A549 (cell line): ENCODE measurements at regions not wholly inside any gene's neighbourhood (a gene's known extent, or its start where the extent isn't known, plus 50 kb on each side); places are given as distances from the start of the nearest gene placed in this dataset.
A peak's percentile ranks its signal among the peaks of the same experiment; 100 is the strongest.

Source experiments
- ATAC-seq, 2 experiments: fragments of 200-7000 bp in 1 of 2; fragments of >200 bp in 1 of 2; cut with Nextera tagmentation in 1 of 2; cut with Tn5 transposase in 1 of 2; 3 replicates each; pipeline versions ENCODE4 v1.8.0 to v1.9.1; 2018 to 2020; ENCODE audit warnings: mild to moderate bottlenecking in 1 of 2, moderate library complexity in 1 of 2
- CTCF ChIA-PET: fragments of 300-600 bp; sonication (Branson Sonifier 250); formaldehyde crosslinking; extraction: SDS; loops from one replicate; lab custom pipeline; 2021; ENCODE audit warnings: antibody characterized with exemption, inconsistent platforms; lab: Yijun Ruan, JAX
- POLR2A ChIA-PET: fragments of 350-600 bp; formaldehyde crosslinking; extraction: SDS; loops from one replicate; lab custom pipeline; 2021; ENCODE audit warnings: antibody characterized with exemption, inconsistent platforms; lab: Yijun Ruan, JAX
- DNase-seq, 2 experiments: peaks; one replicate each; pipeline versions ENCODE4 v3.0.0 to v3.0.0-alpha.2; 2011 to 2016; ENCODE audit warnings: low read depth in 1 of 2, low spot score in 1 of 2
- FAIRE-seq: peaks from 2 replicates; lab custom pipeline; 2011; peaks lifted over from hg19 to GRCh38; lab: Jason Lieb, UNC
- H3K27ac ChIP-seq, 2 experiments: fragments of >200 bp; sonication (Bioruptor Twin); formaldehyde crosslinking; 3 replicates each; pipeline ENCODE4 v1.5.1; 2016 to 2017
- H3K4me1 ChIP-seq: fragments of >200 bp; sonication (Bioruptor Twin); formaldehyde crosslinking; 3 replicates; pipeline ENCODE4 v1.6.1; 2016
- H3K4me2 ChIP-seq: fragments of >200 bp; sonication (Bioruptor Twin); formaldehyde crosslinking; 3 replicates; pipeline ENCODE4 v1.6.1; 2016
- H3K4me3 ChIP-seq: fragments of >200 bp; sonication (Bioruptor Twin); formaldehyde crosslinking; 3 replicates; pipeline ENCODE4 v1.5.1; 2016
- H3K9me3 ChIP-seq: fragments of >200 bp; sonication (Bioruptor Twin); formaldehyde crosslinking; 3 replicates; pipeline ENCODE4 v1.6.1; 2016
- BCL3 ChIP-seq: fragments of >200 bp; sonication (Bioruptor Twin); formaldehyde crosslinking; IDR thresholded peaks from 3 replicates; pipeline ENCODE4 v1.6.1; 2016
- CBX8 ChIP-seq: fragments of 200-600 bp; sonication (generic); IDR thresholded peaks from 2 replicates; pipeline ENCODE4 v1.6.1; 2016
- CTCF ChIP-seq: fragments of >200 bp; sonication (Bioruptor Twin); formaldehyde crosslinking; IDR thresholded peaks from 3 replicates; pipeline ENCODE4 v1.5.1; 2016
- E2F6 ChIP-seq: IDR thresholded peaks from 2 replicates; pipeline ENCODE4 v1.6.1; 2012; ENCODE audit warnings: low read depth, borderline replicate concordance
- EHF ChIP-seq: fragments of 250-450 bp; sonication (Bioruptor Pico); IDR thresholded peaks from 2 replicates; pipeline ENCODE4 v1.5.0; 2020; ENCODE audit warnings: mild to moderate bottlenecking
- EHMT2 ChIP-seq: fragments of 200-600 bp; sonication (generic); IDR thresholded peaks from 2 replicates; pipeline ENCODE4 v1.6.1; 2016; ENCODE audit warnings: antibody characterized with exemption, low read depth, mild to moderate bottlenecking, moderate library complexity
- ELK1 ChIP-seq: fragments of 150-350 bp; IDR thresholded peaks from 2 replicates; pipeline ENCODE4 v1.6.1; 2014; ENCODE audit warnings: low read depth, mild to moderate bottlenecking, low read length
- EP300 ChIP-seq, 2 experiments: fragments of >200 bp; sonication (Bioruptor Twin); formaldehyde crosslinking; IDR thresholded peaks; 2 replicates in 1 of 2; 3 replicates in 1 of 2; pipeline ENCODE4 v1.6.1; 2016 to 2017
- ESRRA ChIP-seq: fragments of 150-350 bp; IDR thresholded peaks from 2 replicates; pipeline ENCODE4 v1.6.1; 2014; ENCODE audit warnings: mild to moderate bottlenecking, low read length, borderline replicate concordance
- FOSB ChIP-seq: fragments of 250-450 bp; sonication (Bioruptor Pico); IDR thresholded peaks from 2 replicates; pipeline ENCODE4 v1.5.0; 2020; ENCODE audit warnings: mild to moderate bottlenecking, moderate library complexity
- FOSL2 ChIP-seq, 2 experiments: fragments of 450-650 bp in 1 of 2; fragments of >200 bp in 1 of 2; sonication (Bioruptor Twin) in 1 of 2; formaldehyde crosslinking; IDR thresholded peaks; 2 replicates each; pipeline versions ENCODE4 v1.5.0 to v1.6.1; 2016 to 2020; ENCODE audit warnings: mild to moderate bottlenecking in 1 of 2, moderate library complexity in 1 of 2
- GATA3 ChIP-seq: IDR thresholded peaks from 2 replicates; pipeline ENCODE4 v1.6.1; 2012; ENCODE audit warnings: borderline replicate concordance
- HDAC2 ChIP-seq: fragments of 200-600 bp; sonication (generic); IDR thresholded peaks from 2 replicates; pipeline ENCODE4 v1.6.1; 2016
- HOXA7 ChIP-seq: fragments of 250-450 bp; sonication (Bioruptor Pico); IDR thresholded peaks from 2 replicates; pipeline ENCODE4 v1.5.0; 2020; ENCODE audit warnings: mild to moderate bottlenecking, moderate library complexity
- HOXB5 ChIP-seq: fragments of 250-450 bp; sonication (Bioruptor Pico); IDR thresholded peaks from 2 replicates; pipeline ENCODE4 v1.5.0; 2020; ENCODE audit warnings: mild to moderate bottlenecking, moderate library complexity
- KDM1A ChIP-seq: fragments of 200-600 bp; sonication (generic); IDR thresholded peaks from 2 replicates; pipeline ENCODE4 v1.6.1; 2016; ENCODE audit warnings: low read depth, mild to moderate bottlenecking
- KDM5A ChIP-seq: fragments of 200-600 bp; sonication (generic); IDR thresholded peaks from 2 replicates; pipeline ENCODE4 v1.6.1; 2016; ENCODE audit warnings: antibody characterized with exemption, mild to moderate bottlenecking
- MAZ ChIP-seq: fragments of 150-350 bp; IDR thresholded peaks from 2 replicates; pipeline ENCODE4 v1.6.1; 2014; ENCODE audit warnings: antibody characterized with exemption, low read depth, low read length, borderline replicate concordance
- NFE2L2 ChIP-seq: fragments of 150-350 bp; conservative IDR thresholded peaks from 2 replicates; pipeline ENCODE4 v1.6.1; 2014; ENCODE audit warnings: low read length
- NR3C1 ChIP-seq: fragments of >200 bp; sonication (Bioruptor Twin); formaldehyde crosslinking; IDR thresholded peaks from 3 replicates; pipeline ENCODE4 v1.6.1; 2017
- RAD21 ChIP-seq, 2 experiments: fragments of >200 bp in 1 of 2; sonication (Bioruptor Twin) in 1 of 2; formaldehyde crosslinking in 1 of 2; IDR thresholded peaks in 1 of 2; conservative IDR thresholded peaks in 1 of 2; 2 replicates in 1 of 2; 3 replicates in 1 of 2; pipeline ENCODE4 v1.6.1; 2012 to 2018; ENCODE audit warnings: inconsistent platforms in 1 of 2
- RCOR1 ChIP-seq: fragments of 150-350 bp; IDR thresholded peaks from 2 replicates; pipeline ENCODE4 v1.6.1; 2014; ENCODE audit warnings: antibody characterized with exemption, low read length, low read depth
- RFX5 ChIP-seq: fragments of 450-650 bp; IDR thresholded peaks from 2 replicates; pipeline ENCODE4 v1.7.1; 2014; ENCODE audit warnings: antibody characterized with exemption, mild to moderate bottlenecking, moderate library complexity
- RNF2 ChIP-seq: fragments of 200-600 bp; sonication (generic); IDR thresholded peaks from 2 replicates; pipeline ENCODE4 v1.6.1; 2016; ENCODE audit warnings: low read depth, mild to moderate bottlenecking, antibody characterized with exemption, moderate library complexity, borderline replicate concordance
- ZC3H11A ChIP-seq: fragments of 450-650 bp; IDR thresholded peaks from 2 replicates; pipeline ENCODE4 v1.6.1; 2014; ENCODE audit warnings: antibody characterized with exemption, mild to moderate bottlenecking
- ZSCAN20 ChIP-seq: fragments of 250-450 bp; sonication (Bioruptor Pico); IDR thresholded peaks from 2 replicates; pipeline ENCODE4 v1.8.0; 2022; ENCODE audit warnings: mild to moderate bottlenecking, moderate library complexity
- WGBS: methylation state at CpG from one replicate; pipeline ENCODE4 v1.1.6; 2017; ENCODE audit errors: missing lambda C conversion rate; 5-methylcytosine and 5-hydroxymethylcytosine counted together
- TF ChIP-seq, protein P1 (sequence below): fragments of >200 bp; sonication (Bioruptor Twin); formaldehyde crosslinking; IDR thresholded peaks from 2 replicates; pipeline ENCODE4 v1.6.1; 2016
- TF ChIP-seq, protein P2 (sequence below): IDR thresholded peaks from 2 replicates; pipeline ENCODE4 v1.6.1; 2012

DNA sequence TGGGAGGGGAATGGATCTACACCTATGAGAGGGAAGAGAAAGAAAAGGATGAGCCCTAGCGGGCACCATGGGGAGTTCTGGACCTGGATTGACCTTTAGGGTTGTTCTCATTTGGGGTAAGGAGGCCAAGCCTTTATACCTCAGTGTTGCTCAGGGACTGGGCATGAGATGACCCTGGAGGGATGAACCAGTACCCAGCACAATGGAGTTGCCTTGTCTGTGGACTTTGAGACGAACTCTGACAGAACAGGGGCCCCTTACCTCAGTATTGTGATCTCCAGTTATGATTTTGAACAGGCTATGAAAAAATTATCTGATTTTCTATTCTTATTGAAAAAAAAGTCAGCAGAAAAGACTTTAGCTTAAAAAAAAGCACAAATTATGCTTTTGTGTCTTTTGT, 88.6 kb downstream of the FOXA2 start:
- DNase-seq: no peak
- ChIA-PET CTCF (interaction anchor here (1.1 kb wide), 1 partner anchor 43 kb away, joined by 3 read pairs; no protein-coding TSS in a partner anchor), POLR2A (no interaction called here)

DNA sequence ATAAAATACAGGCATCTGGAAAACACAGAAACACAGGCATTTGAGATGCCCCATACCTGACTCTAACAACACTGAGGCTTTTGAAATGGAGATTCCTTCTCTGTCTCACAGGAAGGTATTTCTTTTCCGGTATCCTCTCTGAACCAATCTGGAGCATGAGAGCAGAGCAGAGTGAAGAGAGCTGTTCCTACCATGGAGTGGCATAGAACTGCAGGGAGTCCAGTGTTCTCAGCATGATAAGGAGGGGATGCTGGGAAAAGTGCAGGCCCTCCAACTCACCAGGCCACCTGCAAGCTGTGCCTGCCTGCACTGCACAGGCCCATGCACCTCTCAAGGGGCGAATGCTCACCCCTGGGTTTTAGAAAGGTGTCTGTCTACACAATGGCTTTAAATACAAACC, 89.2 kb downstream of the FOXA2 start:
- ChIA-PET POLR2A (no interaction called here), CTCF (interaction anchor here (0.5 to 6.6 kb wide), 4 partner anchors 42 to 344 kb away, joined by 3 to 88 read pairs (median 6); partner anchors contain the start of gene FOXA2)
- ATAC-seq (no peak), FAIRE-seq (no peak), DNase-seq (no peak)
- Histone ChIP-seq H3K9me3 (no peaks in the 10 kb centered on the region), H3K27ac (no peak overlapping the region), H3K4me2 (no peak overlapping the region), H3K4me1 (peaks cover 25% of the 10 kb centered on the region), H3K4me3 (no peak overlapping the region)
- 90% methylated on average over 2 of the region's 2 CpGs for WGBS
- TF ChIP-seq HOXA7 (CRISPR knock-in tag) (no peak), ZSCAN20 (CRISPR knock-in tag) (no peak), FOSL2 (IDR thresholded peaks at IDR 0.05) (no peak), FOSL2 (CRISPR knock-in tag; IDR thresholded peaks at IDR 0.05) (no peak), RAD21 (conservative IDR thresholded peaks at IDR 0.05 in 1 of 2, IDR thresholded peaks at IDR 0.05 in 1 of 2) (no peak), KDM1A (no peak), EHMT2 (no peak), MAZ (no peak), FOSB (CRISPR knock-in tag) (no peak), EP300 (IDR thresholded peaks at IDR 0.05) (no peak), HDAC2 (no peak), GATA3 (no peak), HOXB5 (CRISPR knock-in tag) (no peak), KDM5A (no peak), ESRRA (no peak), CTCF (no peak), NR3C1 (no peak), RCOR1 (no peak), E2F6 (no peak), EHF (CRISPR knock-in tag) (no peak)
- TF ChIP-seq, protein P1, sequence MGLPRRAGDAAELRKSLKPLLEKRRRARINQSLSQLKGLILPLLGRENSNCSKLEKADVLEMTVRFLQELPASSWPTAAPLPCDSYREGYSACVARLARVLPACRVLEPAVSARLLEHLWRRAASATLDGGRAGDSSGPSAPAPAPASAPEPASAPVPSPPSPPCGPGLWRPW: no peak

More for the DNA sequence above, 88.6 kb downstream of the FOXA2 start:
- ATAC-seq: no peak
- no peak overlapping the region for H3K27ac ChIP-seq
- H3K9me3 ChIP-seq: no peaks in the 10 kb centered on the region
- TF ChIP-seq ZSCAN20 (CRISPR knock-in tag): no peak
- TF ChIP-seq, all 56 proteins: peak for 0
- H3K4me2 ChIP-seq: no peak overlapping the region
- no peak for FAIRE-seq
- peaks cover 19% of the 10 kb centered on the region for H3K4me1 ChIP-seq
- 83% methylated on average over 2 of the region's 2 CpGs for WGBS
- H3K4me3 ChIP-seq: no peak overlapping the region

GRCh38 chr20:22492497-22492896, 91.9 kb downstream of the FOXA2 start:
- CTCF ChIA-PET: interaction anchor here (0.9 to 6.6 kb wide), 10 partner anchors 8 to 154 kb away, joined by 3 to 88 read pairs (median 6); partner anchors contain the start of gene FOXA2
- FAIRE-seq: peak; percentile 92
- Histone ChIP-seq H3K9me3 (no peaks in the 10 kb centered on the region), H3K4me3 (no peak overlapping the region), H3K27ac (peak overlapping the region in 1 of 2 experiments; percentile 48; a peak in 3 of 6 replicates), H3K4me1 (peaks cover 36% of the 10 kb centered on the region), H3K4me2 (no peak overlapping the region)
- peak in 1 of 2 experiments; percentile 70 for DNase-seq
- peak; percentile 47 to 60; a peak in 5 of 6 replicates for ATAC-seq
- WGBS: 72% methylated on average over 2 of the region's 2 CpGs
- POLR2A ChIA-PET: interaction anchor here (0.7 kb wide), 1 partner anchor 92 kb away, joined by 3 read pairs; the partner anchor contains the start of gene FOXA2
- TF ChIP-seq RAD21 (conservative IDR thresholded peaks at IDR 0.05 in 1 of 2, IDR thresholded peaks at IDR 0.05 in 1 of 2) (peak; percentile 16 to 36; a peak in 2 of 5 replicates), NFE2L2 (no peak), ELK1 (no peak), RFX5 (no peak), BCL3 (no peak), RNF2 (no peak), CBX8 (no peak), CTCF (peak; percentile 27; the same call in 2 of the 3 replicates), KDM5A (no peak), ZC3H11A (no peak), NR3C1 (no peak)
- TF ChIP-seq, protein P2, sequence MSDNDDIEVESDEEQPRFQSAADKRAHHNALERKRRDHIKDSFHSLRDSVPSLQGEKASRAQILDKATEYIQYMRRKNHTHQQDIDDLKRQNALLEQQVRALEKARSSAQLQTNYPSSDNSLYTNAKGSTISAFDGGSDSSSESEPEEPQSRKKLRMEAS: no peak
